A172 (cell line): ENCODE measurements at regions not wholly inside any gene's neighbourhood (a gene's known extent, or its start where the extent isn't known, plus 50 kb on each side); places are given as distances from the start of the nearest gene placed in this dataset.
"Not testable (repeated sequence)": the region's sequence is repeated elsewhere in the genome, so short reads cannot be mapped to it uniquely, and the experiment has no call there.

Source experiments
- DNase-seq: peaks from one replicate; pipeline ENCODE4 v3.0.0-alpha.2; 2015; ENCODE audit warnings: low spot score

- not testable (repeated sequence) for DNase-seq
These were observed 74.2 kb upstream of the NOX3 start for GRCh38 chr6:155529814-155530213.

- DNase-seq: peak; percentile 83
These were observed 73.4 kb upstream of the NOX3 start for GRCh38 chr6:155528982-155529453.

GRCh38 chr6:155528335-155528734, 72.7 kb upstream of the NOX3 start:
- no peak for DNase-seq

GRCh38 chr6:155527443-155527842, 71.8 kb upstream of the NOX3 start:
- no peak for DNase-seq

GRCh38 chr6:155523821-155524651, 68.4 kb upstream of the NOX3 start:
- DNase-seq: peak; percentile 72

- DNase-seq: peak; percentile 56
These were observed 66.1 kb upstream of the NOX3 start for GRCh38 chr6:155521719-155522118.

- DNase-seq: no peak
These were observed 64.4 kb upstream of the NOX3 start for GRCh38 chr6:155520078-155520477.

GRCh38 chr6:155519176-155519738, 63.6 kb upstream of the NOX3 start:
- DNase-seq: no peak

- no peak for DNase-seq
These were observed 61.7 kb upstream of the NOX3 start for GRCh38 chr6:155517294-155517693.

- DNase-seq: no peak
These were observed 55.2 kb upstream of the NOX3 start for GRCh38 chr6:155510879-155511278.

- no peak for DNase-seq
These were observed 54.3 kb upstream of the NOX3 start for GRCh38 chr6:155509743-155510475.

- DNase-seq: no peak
These were observed 50.0 kb upstream of the NOX3 start for GRCh38 chr6:155505608-155505989.
